DOHH2 (cell line): ENCODE measurements at regions not wholly inside any gene's neighbourhood (a gene's known extent, or its start where the extent isn't known, plus 50 kb on each side); places are given as distances from the start of the nearest gene placed in this dataset.

Experiments
- H3F3A ChIP-seq: fragments of 200-600 bp; sonication (generic), shearing (Covaris generic); 2 replicates; pipeline ENCODE4 v1.6.0; 2016; ENCODE audit warnings: antibody characterized with exemption, mild to moderate bottlenecking; ENCODE audit not compliant: control insufficient read depth, insufficient read depth
- H3K27ac ChIP-seq: fragments of 200-600 bp; sonication (generic); 2 replicates; pipeline ENCODE4 v1.5.1; 2014; ENCODE audit warnings: low read depth, mild to moderate bottlenecking, low read length, moderate library complexity
- H3K27me3 ChIP-seq: fragments of 200-600 bp; sonication (generic); 2 replicates; pipeline ENCODE4 v1.6.1; 2014; ENCODE audit warnings: mild to moderate bottlenecking, low read length, mixed read lengths; ENCODE audit not compliant: control insufficient read depth
- H3K36me3 ChIP-seq: fragments of 200-600 bp; sonication (generic); 2 replicates; pipeline ENCODE4 v1.6.1; 2014; ENCODE audit warnings: mild to moderate bottlenecking, low read length, moderate library complexity, mixed read lengths; ENCODE audit not compliant: control insufficient read depth
- H3K4me1 ChIP-seq: fragments of 200-600 bp; sonication (generic); 2 replicates; pipeline ENCODE4 v1.6.1; 2014; ENCODE audit warnings: mild to moderate bottlenecking, low read length, mixed read lengths; ENCODE audit not compliant: control insufficient read depth
- H3K4me2 ChIP-seq: fragments of 200-600 bp; sonication (generic); 2 replicates; pipeline ENCODE4 v1.6.0; 2014; ENCODE audit warnings: mild to moderate bottlenecking, low read length, moderate library complexity
- H3K4me3 ChIP-seq: fragments of 200-600 bp; sonication (generic); 2 replicates; pipeline ENCODE4 v1.5.1; 2014; ENCODE audit warnings: mild to moderate bottlenecking, low read length, mixed read lengths
- H3K79me2 ChIP-seq: fragments of 200-600 bp; sonication (generic); 2 replicates; pipeline ENCODE4 v1.6.1; 2014; ENCODE audit warnings: mild to moderate bottlenecking, low read length, mixed read lengths; ENCODE audit not compliant: control insufficient read depth
- H3K9me2 ChIP-seq: fragments of 200-600 bp; sonication (generic); replicated peaks from 2 replicates; pipeline ENCODE4 v1.6.1; 2014; ENCODE audit warnings: mild to moderate bottlenecking, low read length, mixed read lengths; ENCODE audit not compliant: control insufficient read depth
- H3K9me3 ChIP-seq: fragments of 200-600 bp; sonication (generic); 2 replicates; pipeline ENCODE4 v1.6.1; 2014; ENCODE audit warnings: antibody characterized with exemption, low read length, mixed read lengths; ENCODE audit not compliant: control insufficient read depth, insufficient read depth
- H4K20me1 ChIP-seq: fragments of 200-600 bp; sonication (generic); 2 replicates; pipeline ENCODE4 v1.6.0; 2014; ENCODE audit warnings: low read depth, mild to moderate bottlenecking, antibody characterized with exemption, low read length, moderate library complexity; ENCODE audit not compliant: control insufficient read depth, insufficient read depth
- CTCF ChIP-seq: fragments of 200-600 bp; sonication (generic); IDR thresholded peaks from one replicate; pipeline ENCODE4 v1.5.1; 2014; ENCODE audit warnings: antibody characterized with exemption, mild to moderate bottlenecking, low read depth, low read length; ENCODE audit not compliant: poor library complexity, severe bottlenecking
- EZH2phosphoT487 ChIP-seq: fragments of 200-600 bp; sonication (generic); IDR thresholded peaks from 2 replicates; pipeline ENCODE4 v1.6.1; 2017; ENCODE audit warnings: borderline replicate concordance, mild to moderate bottlenecking, antibody characterized with exemption, low read length, moderate library complexity, mixed read lengths

GRCh38 chr3:110851736-110852135 lies 219.9 kb upstream of the NECTIN3 start:
- H3K9me3 ChIP-seq = no peaks in the 10 kb centered on the region
- H3K27me3 ChIP-seq = no peaks in the 10 kb centered on the region
- no peak overlapping the region for H3K4me3 ChIP-seq
- H3K36me3 ChIP-seq = no peaks in the 10 kb centered on the region
- H3K4me1 ChIP-seq = no peaks in the 10 kb centered on the region
- no peaks in the 10 kb centered on the region for H3F3A ChIP-seq
- no peak overlapping the region for H3K4me2 ChIP-seq
- H4K20me1 ChIP-seq = no peaks in the 10 kb centered on the region
- TF ChIP-seq CTCF = no peak
- TF ChIP-seq EZH2phosphoT487 = no peak
- H3K79me2 ChIP-seq = no peaks in the 10 kb centered on the region
- no peak overlapping the region for H3K27ac ChIP-seq
- H3K9me2 ChIP-seq = no peaks in the 10 kb centered on the region; the same call in 1 of the 2 replicates

GRCh38 chr3:110855207-110855606 lies 216.4 kb upstream of the NECTIN3 start:
- TF ChIP-seq EZH2phosphoT487 = no peak
- TF ChIP-seq CTCF = no peak
- Histone ChIP-seq H3K9me2 (no peaks in the 10 kb centered on the region; the same call in 1 of the 2 replicates), H3K4me2 (no peak overlapping the region), H3K79me2 (no peaks in the 10 kb centered on the region), H3K36me3 (no peaks in the 10 kb centered on the region), H3F3A (no peaks in the 10 kb centered on the region), H3K27me3 (no peaks in the 10 kb centered on the region), H3K27ac (no peak overlapping the region), H4K20me1 (no peaks in the 10 kb centered on the region), H3K4me3 (no peak overlapping the region), H3K9me3 (no peaks in the 10 kb centered on the region), H3K4me1 (no peaks in the 10 kb centered on the region)

- H3K4me3 ChIP-seq = no peak overlapping the region
- no peaks in the 10 kb centered on the region for H3K9me3 ChIP-seq
- no peaks in the 10 kb centered on the region for H4K20me1 ChIP-seq
- no peak overlapping the region for H3K27ac ChIP-seq
- H3K9me2 ChIP-seq = no peaks in the 10 kb centered on the region; the same call in 1 of the 2 replicates
- no peaks in the 10 kb centered on the region for H3F3A ChIP-seq
- no peaks in the 10 kb centered on the region for H3K27me3 ChIP-seq
- H3K36me3 ChIP-seq = no peaks in the 10 kb centered on the region
- no peak overlapping the region for H3K4me2 ChIP-seq
- H3K79me2 ChIP-seq = no peaks in the 10 kb centered on the region
- no peaks in the 10 kb centered on the region for H3K4me1 ChIP-seq
- TF ChIP-seq EZH2phosphoT487 = no peak
- no peak for TF ChIP-seq CTCF
Observed at GRCh38 chr3:110856916-110857315, 214.7 kb upstream of the NECTIN3 start.
